Psoas muscle (tissue), 7 donors: ENCODE measurements at regions not wholly inside any gene's neighbourhood (a gene's known extent, or its start where the extent isn't known, plus 50 kb on each side); places are given as distances from the start of the nearest gene placed in this dataset.

ENCODE experiments used
- ATAC-seq, 4 donors: fragments of 200-7000 bp; cut with Tn5 transposase; one replicate each; pipeline ENCODE4 v1.9.1; 2020; ENCODE audit warnings: moderate library complexity in 3 of 4, mild to moderate bottlenecking in 2 of 4
- DNase-seq, 2 donors: peaks; one replicate each; pipeline ENCODE4 v3.0.0-alpha.2; 2020
- H3K27ac ChIP-seq: fragments of 200-600 bp; one replicate; pipeline ENCODE4 v1.8.0; 2022
- H3K27me3 ChIP-seq, 3 donors: fragments of 200-600 bp in 1 of 3; one replicate each; pipeline versions ENCODE4 v1.6.1 to v1.8.0; 2013 to 2022; ENCODE audit warnings: low read length in 2 of 3, mild to moderate bottlenecking in 2 of 3, moderate library complexity in 1 of 3; ENCODE audit not compliant: insufficient read depth in 3 of 3
- H3K36me3 ChIP-seq, 2 donors: fragments of 200-600 bp in 1 of 2; one replicate each; pipeline versions ENCODE4 v1.6.1 to v1.8.0; 2013 to 2022; ENCODE audit warnings: low read depth in 1 of 2, mild to moderate bottlenecking in 1 of 2, moderate library complexity in 1 of 2; ENCODE audit not compliant: insufficient read depth in 1 of 2
- H3K4me1 ChIP-seq: fragments of 200-600 bp; one replicate; pipeline ENCODE4 v1.8.0; 2022
- H3K4me3 ChIP-seq: fragments of 200-600 bp; one replicate; pipeline ENCODE4 v1.8.0; 2022; ENCODE audit warnings: mild to moderate bottlenecking
- H3K9me3 ChIP-seq: fragments of 200-600 bp; one replicate; pipeline ENCODE4 v1.8.0; 2022
- WGBS, 3 donors: extraction: QIAGEN DNeasy Blood & Tissue Kit; methylation state at CpG; one replicate each; pipeline versions ENCODE4 v1.1.6 to v1.1.7; 2013; 5-methylcytosine and 5-hydroxymethylcytosine counted together
- intact Hi-C, 2 donors: fragments of 100-400 bp; cut with DNase I; formaldehyde crosslinking; loops; one replicate each; pipeline versions ENCODE4 v1.11.0 to v1.14.2; 2022
- TF ChIP-seq, protein P1 (sequence below): fragments of 200-600 bp; IDR thresholded peaks from one replicate; pipeline ENCODE4 v1.8.0; 2022; ENCODE audit warnings: antibody characterized with exemption
- donor health status: healthy with polysubstance abuse.
- donor health status: DM: no; HTN: no; CAD: no; lungs with moderate emphysema.
- donor health status: Bipolar disorder and iron deficiency.
- donor health status: healthy.
- donor health status: DM: yes; HTN: yes; CAD: no.
- donor health status: DM: no; HTN: no; CAD: no.
- donor health status: DM: yes; HTN: yes; CAD: no.

DNA sequence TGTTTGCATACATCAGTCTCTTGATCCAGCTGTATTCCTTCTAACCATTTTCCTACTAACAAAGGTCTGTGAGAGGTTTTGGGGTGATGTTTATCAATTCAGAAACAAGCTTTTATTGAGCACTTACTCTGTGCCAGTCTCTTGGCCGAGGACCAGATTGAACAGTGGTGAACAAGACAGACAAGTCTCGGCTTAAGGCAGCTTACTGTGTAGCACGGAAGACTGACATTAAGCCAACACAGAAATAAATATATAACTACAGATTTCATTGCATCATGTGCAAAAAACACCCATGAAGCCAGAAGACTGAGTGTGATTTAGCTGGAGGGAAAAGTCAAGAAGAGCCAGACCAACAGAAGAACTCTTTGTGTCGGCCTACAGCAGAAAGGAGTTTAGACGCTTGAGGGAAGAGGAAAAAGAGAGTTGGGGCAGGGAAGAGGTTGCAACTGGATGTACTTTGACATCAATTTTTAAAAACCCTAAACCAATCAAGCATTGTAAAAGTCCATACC lies 549.6 kb upstream of the CITED2 start:
- TF ChIP-seq, protein P1, sequence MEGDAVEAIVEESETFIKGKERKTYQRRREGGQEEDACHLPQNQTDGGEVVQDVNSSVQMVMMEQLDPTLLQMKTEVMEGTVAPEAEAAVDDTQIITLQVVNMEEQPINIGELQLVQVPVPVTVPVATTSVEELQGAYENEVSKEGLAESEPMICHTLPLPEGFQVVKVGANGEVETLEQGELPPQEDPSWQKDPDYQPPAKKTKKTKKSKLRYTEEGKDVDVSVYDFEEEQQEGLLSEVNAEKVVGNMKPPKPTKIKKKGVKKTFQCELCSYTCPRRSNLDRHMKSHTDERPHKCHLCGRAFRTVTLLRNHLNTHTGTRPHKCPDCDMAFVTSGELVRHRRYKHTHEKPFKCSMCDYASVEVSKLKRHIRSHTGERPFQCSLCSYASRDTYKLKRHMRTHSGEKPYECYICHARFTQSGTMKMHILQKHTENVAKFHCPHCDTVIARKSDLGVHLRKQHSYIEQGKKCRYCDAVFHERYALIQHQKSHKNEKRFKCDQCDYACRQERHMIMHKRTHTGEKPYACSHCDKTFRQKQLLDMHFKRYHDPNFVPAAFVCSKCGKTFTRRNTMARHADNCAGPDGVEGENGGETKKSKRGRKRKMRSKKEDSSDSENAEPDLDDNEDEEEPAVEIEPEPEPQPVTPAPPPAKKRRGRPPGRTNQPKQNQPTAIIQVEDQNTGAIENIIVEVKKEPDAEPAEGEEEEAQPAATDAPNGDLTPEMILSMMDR, result no peak
- Histone ChIP-seq H3K9me3 (no peaks in the 10 kb centered on the region), H3K36me3 (no peaks in the 10 kb centered on the region), H3K4me1 (no peaks in the 10 kb centered on the region), H3K4me3 (no peak overlapping the region), H3K27ac (no peak overlapping the region), H3K27me3 (no peaks in the 10 kb centered on the region)
- intact Hi-C loops, result no loop called here
- DNase-seq (no peak), ATAC-seq (no peak)
- 89 to 97% (median 96%) methylated on average over 5 of the region's 5 CpGs for WGBS, 3 donors

DNA sequence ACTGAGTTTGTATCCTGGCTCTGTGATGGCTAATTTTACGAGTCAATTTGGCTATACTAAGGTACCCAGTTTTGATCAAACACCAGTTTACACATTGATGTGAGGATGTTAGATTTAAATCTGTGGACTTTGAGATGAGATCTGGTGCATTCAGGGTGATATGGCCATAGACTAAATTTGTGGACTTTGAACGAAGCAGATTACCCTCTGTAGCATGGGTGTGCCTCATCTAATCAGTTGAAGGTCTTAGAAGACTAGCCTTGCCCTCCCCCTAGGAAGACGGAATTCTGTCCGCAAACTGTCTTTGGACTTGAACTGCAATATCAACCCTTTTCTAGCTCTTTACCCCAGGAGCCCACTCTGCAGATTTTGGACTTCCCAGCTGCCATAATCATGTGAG lies 547.8 kb upstream of the CITED2 start:
- TF ChIP-seq, protein P1, result no peak
- H3K9me3 ChIP-seq, result no peaks in the 10 kb centered on the region
- no peak for DNase-seq
- no peak overlapping the region for H3K4me3 ChIP-seq
- intact Hi-C loops, result no loop called here
- H3K36me3 ChIP-seq, result no peaks in the 10 kb centered on the region
- H3K4me1 ChIP-seq, result no peaks in the 10 kb centered on the region
- H3K27me3 ChIP-seq, result no peaks in the 10 kb centered on the region
- no peak overlapping the region for H3K27ac ChIP-seq
- 95 to 96% (median 96%) methylated on average over 4 of the region's 4 CpGs for WGBS, 3 donors
- no peak for ATAC-seq

DNA sequence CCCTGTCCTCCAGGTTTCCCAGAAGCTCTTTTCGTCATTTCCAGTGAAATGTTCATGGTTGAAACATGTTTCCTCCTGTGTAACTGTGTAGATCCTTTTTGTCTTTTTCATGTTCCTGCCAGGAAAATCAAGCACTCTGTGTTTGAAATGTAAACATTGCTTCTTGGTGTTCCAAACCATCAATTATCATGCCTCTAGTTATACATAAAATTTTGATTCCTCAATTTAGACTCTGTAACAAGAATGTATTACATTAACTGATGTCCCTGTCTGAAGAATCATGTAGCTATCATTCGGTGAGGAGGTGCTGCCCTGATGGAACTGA lies 546.3 kb upstream of the CITED2 start:
- TF ChIP-seq, protein P1, result no peak
- H3K4me3 ChIP-seq, result no peak overlapping the region
- ATAC-seq (no peak), DNase-seq (no peak)
- H3K4me1 ChIP-seq, result no peaks in the 10 kb centered on the region
- H3K27ac ChIP-seq, result no peak overlapping the region
- intact Hi-C loops, result no loop called here
- H3K27me3 ChIP-seq, result no peaks in the 10 kb centered on the region
- 70 to 83% (median 81%) methylated on average over 2 of the region's 2 CpGs for WGBS, 3 donors
- no peaks in the 10 kb centered on the region for H3K9me3 ChIP-seq
- no peaks in the 10 kb centered on the region for H3K36me3 ChIP-seq

DNA sequence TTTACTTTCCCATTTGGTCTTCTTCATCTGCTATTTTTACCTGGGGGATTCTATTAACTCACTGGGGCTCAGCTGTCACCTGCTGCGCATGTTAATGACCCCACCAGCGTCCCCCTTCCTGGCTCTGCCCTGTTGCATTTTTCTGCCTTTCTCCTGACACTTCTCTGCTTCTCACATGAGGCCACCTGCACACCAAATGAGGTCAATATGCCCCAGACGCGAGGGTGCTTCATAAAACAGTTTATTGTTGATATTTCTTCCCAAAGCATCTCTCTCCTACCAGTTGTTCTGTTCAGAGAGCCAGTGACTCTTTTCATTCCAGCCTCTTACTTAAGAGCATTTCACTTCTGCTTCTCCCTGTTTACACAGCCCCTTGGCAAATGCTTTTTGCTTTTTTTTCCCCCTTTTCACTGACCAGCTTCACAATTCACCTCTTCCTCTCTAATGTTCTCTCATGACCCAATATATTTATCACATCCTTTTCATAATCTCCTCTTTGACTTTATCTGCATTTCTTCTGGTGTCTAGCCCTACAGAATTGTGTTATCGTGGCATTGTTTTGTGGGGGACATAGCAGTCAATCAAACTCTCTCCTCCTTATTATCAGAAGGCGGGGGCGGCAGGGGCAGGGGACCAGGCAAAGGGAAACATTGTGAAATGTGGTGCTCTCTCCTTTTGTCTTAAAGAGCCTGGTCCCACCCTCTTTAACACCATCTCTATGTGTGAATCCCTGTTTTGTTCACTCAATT lies 545.8 kb upstream of the CITED2 start:
- DNase-seq, result no peak
- Histone ChIP-seq H3K4me3 (no peak overlapping the region), H3K27me3 (no peaks in the 10 kb centered on the region), H3K27ac (no peak overlapping the region), H3K36me3 (no peaks in the 10 kb centered on the region), H3K4me1 (no peaks in the 10 kb centered on the region), H3K9me3 (no peaks in the 10 kb centered on the region)
- 50 to 58% (median 51%) methylated on average over 7 of the region's 7 CpGs for WGBS, 3 donors
- TF ChIP-seq, protein P1, result no peak
- ATAC-seq, result no peak
- intact Hi-C loops, result no loop called here
